HuH-7 (cell line): ENCODE measurements at regions not wholly inside any gene's neighbourhood (a gene's known extent, or its start where the extent isn't known, plus 50 kb on each side); places are given as distances from the start of the nearest gene placed in this dataset.

ENCODE experiments used
- DNase-seq: peaks from one replicate; pipeline ENCODE4 v3.0.0; 2011; ENCODE audit warnings: low spot score

DNA sequence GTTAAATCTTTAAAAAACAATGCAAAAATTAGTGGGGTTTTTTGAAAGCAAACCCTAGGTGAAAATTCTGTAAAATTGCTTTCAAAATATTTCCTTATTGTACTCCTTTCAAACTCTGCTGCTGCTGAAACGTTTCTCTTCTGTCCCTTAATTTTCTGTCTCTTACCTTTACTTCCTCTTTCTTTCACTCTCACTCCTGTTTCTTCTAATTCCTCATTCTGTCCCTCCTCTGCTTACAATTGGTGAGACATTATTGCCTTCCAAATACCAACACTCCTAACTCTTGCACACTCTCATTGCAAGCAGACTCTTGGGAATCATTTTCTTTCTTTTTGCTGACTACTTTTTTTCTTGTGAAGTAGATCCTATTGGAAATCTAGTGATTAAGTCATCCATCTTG is 685.6 kb upstream of the SLITRK1 start:
- DNase-seq, result no peak

- no peak for DNase-seq
These were observed 684.5 kb upstream of the SLITRK1 start for GRCh38 chr13:84566780-84567179.

DNA sequence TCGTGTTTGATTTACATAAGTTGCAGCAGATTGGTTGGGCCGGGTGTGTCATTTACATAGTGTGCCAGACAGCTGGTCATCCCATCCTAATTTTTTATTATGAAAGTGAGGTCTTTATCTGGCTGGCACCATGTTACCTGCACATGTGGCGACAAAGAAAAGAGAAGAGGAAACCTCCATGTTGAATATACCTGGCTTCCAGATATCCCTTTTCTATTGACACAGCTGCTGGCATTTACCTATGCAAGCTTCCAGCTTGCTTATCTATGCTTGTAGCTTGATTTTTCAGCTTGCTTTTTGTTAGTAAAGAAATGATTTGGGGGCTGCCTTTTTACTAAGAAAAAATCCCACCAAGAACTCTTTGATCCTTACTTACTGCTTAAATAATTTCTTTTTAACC is 681.3 kb upstream of the SLITRK1 start:
- DNase-seq, result no peak

DNA sequence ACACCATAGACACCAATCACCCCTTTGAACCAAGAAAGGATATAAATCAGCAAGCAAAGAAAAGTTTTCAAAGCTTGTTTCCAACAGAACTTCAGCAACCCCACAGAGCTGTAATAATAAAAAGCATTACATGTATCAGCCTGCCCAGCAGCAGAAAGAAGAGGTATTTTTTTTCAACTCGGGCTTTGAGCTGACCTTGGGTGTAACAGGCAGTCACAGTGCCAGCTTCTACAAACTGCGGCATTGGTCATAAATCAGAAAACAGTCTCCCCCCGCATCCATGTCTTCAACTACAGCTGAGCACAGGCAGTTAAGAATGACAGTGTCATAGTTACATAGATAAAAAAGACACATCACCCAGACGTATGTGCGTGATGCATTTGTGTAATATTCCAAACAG is 671.0 kb upstream of the SLITRK1 start:
- no peak for DNase-seq

GRCh38 chr13:84543962-84544361 is 661.7 kb upstream of the SLITRK1 start:
- no peak for DNase-seq

DNA sequence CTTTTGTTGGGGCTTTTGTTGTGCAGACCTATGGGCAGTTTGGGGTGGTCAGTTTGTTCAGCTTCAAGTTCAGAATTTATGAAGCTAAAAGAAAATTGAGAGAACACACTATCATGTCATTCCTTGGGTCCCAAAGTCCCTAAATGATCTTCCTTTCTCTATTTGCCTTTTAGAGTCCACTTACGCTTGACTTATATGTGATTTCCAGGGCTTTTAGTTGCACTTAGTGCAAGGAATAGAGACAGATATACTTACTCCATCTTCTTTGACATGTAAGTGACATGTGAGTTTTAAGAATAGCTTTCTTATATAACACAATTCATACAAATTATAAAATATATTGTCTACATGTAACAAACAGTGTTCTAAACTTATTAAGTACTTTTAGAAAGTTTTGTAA is 660.1 kb upstream of the SLITRK1 start:
- DNase-seq, result no peak

- no peak for DNase-seq
These were observed 654.6 kb upstream of the SLITRK1 start for GRCh38 chr13:84536906-84537305.

- no peak for DNase-seq
These were observed 646.3 kb upstream of the SLITRK1 start for GRCh38 chr13:84528408-84529070.

DNA sequence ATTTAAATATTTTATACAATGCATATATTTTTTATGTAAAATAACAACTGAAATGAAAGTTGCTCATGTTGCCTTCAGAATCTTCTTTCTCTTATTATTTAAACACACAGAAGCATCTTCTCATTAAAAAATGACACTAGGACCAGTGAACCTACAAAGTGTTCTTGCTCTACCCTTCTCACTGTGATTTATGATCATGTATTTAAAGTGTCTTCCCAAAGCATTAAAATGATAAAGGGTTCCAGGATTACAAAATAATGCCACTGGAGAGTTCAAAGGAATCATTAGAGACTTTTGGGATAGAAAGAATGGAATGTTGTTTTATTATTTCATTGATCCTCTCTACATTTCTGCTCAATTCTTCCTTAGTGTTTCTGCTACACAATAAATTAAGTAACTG is 643.6 kb upstream of the SLITRK1 start:
- DNase-seq, result no peak

GRCh38 chr13:84524586-84524985 is 642.3 kb upstream of the SLITRK1 start:
- no peak for DNase-seq

DNA sequence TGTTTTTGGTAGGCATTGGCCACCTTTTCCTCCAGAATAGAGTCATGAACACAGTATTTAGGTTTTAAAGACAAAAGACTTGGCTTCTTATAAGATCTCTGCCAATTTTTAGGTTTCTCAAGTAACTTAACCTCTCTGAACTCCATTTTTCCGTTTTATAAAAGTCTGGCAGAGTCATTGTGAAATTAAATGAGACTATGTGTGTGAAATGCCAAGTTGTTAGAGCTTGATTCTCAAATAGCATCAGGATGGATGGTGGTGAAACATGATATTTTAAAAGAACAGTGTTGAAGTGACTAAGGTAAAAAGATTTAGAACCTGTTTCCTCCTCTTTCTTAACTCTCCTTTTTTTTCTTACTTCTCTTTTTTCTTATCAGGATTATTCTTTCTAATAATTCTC is 617.7 kb upstream of the SLITRK1 start:
- DNase-seq, result no peak

DNA sequence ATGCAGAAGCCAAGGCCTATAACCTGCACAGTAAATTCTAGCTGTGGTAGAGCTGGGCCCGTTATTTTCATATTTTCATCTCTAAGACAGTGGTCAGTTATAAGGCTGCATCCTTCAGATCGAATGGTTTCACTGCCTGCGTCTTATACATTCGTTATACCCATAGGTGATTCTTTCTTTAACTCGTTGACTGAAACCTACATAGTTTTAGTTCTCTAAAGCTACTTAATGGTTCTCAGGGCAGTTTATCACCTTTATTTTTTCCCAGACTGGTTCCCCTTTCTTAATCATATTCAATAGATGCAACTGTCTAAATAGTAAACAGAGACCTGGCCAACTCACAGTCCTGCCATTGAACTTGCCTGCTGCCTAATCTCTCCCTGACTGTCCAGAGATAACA is 615.3 kb upstream of the SLITRK1 start:
- DNase-seq, result no peak

GRCh38 chr13:84491952-84492351 is 609.7 kb upstream of the SLITRK1 start:
- DNase-seq, result no peak

GRCh38 chr13:84487752-84488151 is 605.5 kb upstream of the SLITRK1 start:
- no peak for DNase-seq

GRCh38 chr13:84481958-84482357 is 599.7 kb upstream of the SLITRK1 start:
- DNase-seq, result no peak

DNA sequence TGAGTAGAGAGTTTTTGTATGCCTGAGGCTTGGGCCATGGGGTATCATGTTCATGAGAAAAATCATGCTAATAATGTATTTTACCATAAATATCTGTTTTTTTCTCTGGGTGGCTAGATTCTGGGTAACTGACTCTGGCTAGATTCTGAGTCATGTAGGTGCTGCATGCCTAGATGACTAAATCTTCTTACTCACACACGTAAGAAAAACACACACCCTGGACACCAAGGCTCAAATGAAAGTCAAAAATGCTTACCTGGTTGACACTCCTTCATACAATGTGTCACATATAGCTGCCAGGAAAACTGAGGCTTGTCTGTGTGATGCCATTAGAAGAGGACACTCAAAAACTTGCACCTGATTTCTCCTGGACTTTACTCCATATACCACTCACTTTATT is 597.4 kb upstream of the SLITRK1 start:
- no peak for DNase-seq

- DNase-seq, result no peak
These were observed 588.3 kb upstream of the SLITRK1 start for GRCh38 chr13:84470528-84470927.

- DNase-seq, result no peak
These were observed 584.2 kb upstream of the SLITRK1 start for GRCh38 chr13:84466461-84466860.

DNA sequence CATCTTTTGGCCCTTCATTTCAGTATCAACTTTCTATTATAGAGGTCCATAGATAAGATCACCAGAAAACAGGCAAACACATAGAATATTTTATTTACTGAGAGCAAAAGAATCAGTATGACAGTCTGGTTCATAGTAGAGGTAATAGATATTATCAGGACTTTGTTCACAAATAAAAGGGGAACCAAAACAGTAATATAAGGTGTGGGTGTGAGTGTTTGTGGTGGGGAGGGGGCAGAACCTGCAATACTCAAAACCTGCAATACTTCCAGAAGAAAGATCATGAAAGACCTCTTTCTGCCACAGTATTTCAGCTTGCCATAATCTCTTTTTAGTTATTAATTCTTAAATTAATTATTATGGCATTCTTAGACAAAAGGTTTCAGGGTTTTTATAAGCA is 578.7 kb upstream of the SLITRK1 start:
- no peak for DNase-seq

- DNase-seq, result no peak
These were observed 573.0 kb upstream of the SLITRK1 start for GRCh38 chr13:84455143-84455905.

GRCh38 chr13:84447640-84447978 is 565.3 kb upstream of the SLITRK1 start:
- DNase-seq, result no peak

DNA sequence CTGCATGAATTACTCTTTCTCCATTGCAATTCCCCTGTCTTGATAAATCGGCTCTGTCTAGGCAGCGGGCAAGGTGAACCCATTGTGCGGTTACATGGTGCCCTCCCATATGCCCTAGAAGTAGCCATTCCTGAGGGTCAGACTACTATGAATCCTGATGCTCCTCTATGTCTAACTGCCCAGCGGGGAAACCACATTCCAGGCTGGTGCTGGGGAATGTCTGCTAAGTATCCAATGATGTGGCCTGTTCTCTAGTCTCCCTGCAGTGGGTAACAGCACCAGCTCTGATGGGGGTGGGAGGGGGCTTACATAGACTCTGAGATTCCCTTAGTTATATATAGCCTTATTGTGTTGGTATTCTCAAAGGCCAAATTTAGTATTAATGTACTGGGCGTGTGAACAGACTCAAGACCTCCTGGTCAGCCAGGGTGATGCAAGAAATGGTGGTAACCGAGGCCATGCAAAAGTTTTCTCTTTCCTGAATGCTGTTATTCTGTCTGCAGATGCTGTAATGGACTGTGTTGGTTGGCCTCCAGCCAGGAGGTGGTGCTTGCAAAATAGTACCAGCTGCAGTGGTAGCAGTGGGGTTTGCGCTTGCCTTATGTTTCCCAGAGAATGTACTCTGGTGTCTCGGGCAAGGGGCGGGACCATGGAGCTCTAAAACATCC is 564.8 kb upstream of the SLITRK1 start:
- no peak for DNase-seq

DNA sequence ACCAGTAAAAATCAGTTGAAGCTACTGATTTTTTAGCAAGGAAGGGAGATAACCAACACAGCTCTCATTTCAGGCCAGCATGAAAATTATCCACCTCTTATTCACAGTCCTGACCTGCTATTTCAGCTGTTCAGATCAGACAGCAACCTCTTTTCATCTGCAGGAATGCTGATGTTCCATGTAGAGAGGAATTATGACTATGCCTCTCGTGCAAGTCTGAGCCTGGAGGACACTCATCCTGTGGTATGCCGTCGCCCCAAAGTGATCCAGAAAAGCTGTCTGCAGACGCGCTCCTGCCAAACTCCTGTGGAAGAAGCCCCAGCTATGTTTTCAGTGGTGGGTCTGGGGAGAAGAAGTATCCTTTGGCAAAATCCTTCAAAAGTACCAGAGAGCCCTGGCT is 563.5 kb upstream of the SLITRK1 start:
- no peak for DNase-seq

DNA sequence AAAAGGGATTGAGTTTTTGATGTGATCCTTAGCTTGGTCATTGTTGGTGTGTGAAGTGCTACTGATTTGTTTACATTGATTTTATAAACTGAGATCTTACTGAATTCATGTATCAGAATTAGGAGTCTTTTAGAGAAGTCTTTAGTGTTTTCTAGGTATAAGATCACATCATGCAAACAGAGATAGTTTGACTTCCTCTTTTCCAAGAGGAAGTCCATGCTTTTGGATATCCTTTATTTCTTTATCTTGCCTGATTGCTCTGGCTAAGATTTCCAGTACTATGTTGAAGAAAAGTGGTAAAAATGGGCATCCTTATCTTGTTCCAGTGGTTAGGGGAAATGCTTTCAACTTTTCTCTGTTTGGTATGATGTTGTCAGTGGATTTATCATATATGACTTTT is 561.2 kb upstream of the SLITRK1 start:
- no peak for DNase-seq
